ENCODE measurements at regions not wholly inside any gene's neighbourhood (a gene's known extent, or its start where the extent isn't known, plus 50 kb on each side); places are given as distances from the start of the nearest gene placed in this dataset.

DNA sequence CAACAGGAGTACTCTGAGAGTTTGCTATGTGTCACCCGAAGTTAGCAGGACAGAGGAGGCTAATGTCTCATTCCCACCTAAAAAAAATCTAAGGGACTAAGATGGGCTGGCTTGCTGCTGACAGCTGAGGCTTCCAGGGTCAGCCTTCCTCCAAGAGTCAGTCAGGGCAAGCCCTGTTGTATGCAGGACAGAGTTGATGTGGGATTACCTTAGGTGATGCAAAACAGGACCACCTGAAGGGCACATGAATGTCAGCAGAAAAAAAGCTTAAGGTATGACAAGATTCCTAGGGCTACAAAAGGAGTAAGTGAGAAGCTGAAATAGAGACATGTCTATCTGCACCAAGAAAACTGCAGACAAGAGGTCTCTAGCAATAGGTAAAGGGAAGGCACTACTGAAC, 151.5 kb downstream of the NHLRC3 start:
- TF ChIP-seq, protein P1, sequence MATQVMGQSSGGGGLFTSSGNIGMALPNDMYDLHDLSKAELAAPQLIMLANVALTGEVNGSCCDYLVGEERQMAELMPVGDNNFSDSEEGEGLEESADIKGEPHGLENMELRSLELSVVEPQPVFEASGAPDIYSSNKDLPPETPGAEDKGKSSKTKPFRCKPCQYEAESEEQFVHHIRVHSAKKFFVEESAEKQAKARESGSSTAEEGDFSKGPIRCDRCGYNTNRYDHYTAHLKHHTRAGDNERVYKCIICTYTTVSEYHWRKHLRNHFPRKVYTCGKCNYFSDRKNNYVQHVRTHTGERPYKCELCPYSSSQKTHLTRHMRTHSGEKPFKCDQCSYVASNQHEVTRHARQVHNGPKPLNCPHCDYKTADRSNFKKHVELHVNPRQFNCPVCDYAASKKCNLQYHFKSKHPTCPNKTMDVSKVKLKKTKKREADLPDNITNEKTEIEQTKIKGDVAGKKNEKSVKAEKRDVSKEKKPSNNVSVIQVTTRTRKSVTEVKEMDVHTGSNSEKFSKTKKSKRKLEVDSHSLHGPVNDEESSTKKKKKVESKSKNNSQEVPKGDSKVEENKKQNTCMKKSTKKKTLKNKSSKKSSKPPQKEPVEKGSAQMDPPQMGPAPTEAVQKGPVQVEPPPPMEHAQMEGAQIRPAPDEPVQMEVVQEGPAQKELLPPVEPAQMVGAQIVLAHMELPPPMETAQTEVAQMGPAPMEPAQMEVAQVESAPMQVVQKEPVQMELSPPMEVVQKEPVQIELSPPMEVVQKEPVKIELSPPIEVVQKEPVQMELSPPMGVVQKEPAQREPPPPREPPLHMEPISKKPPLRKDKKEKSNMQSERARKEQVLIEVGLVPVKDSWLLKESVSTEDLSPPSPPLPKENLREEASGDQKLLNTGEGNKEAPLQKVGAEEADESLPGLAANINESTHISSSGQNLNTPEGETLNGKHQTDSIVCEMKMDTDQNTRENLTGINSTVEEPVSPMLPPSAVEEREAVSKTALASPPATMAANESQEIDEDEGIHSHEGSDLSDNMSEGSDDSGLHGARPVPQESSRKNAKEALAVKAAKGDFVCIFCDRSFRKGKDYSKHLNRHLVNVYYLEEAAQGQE (IDR thresholded peaks at IDR 0.05; ENCODE audit: insufficient read depth in 1 of 2, low read depth in 2 of 2, low read length in 2 of 2) = no peak
- no peak for TF ChIP-seq TAF1 (IDR thresholded peaks at IDR 0.05; ENCODE audit: borderline replicate concordance, insufficient read depth, low read length)
- TF ChIP-seq POLR2AphosphoS5 (IDR thresholded peaks at IDR 0.05; ENCODE audit: low read depth, low read length) = no peak
- TF ChIP-seq SIN3A (IDR thresholded peaks at IDR 0.05; ENCODE audit: borderline replicate concordance, insufficient read depth, low read length) = no peak
- no peak for TF ChIP-seq FOXP2 (optimal IDR thresholded peaks at IDR 0.05; ENCODE audit: borderline replicate concordance, extremely low read depth, extremely low read length, insufficient read depth)

GRCh38 chr13:39196965-39197646, 158.8 kb downstream of the NHLRC3 start:
- no peak for TF ChIP-seq FOXP2 (optimal IDR thresholded peaks at IDR 0.05; ENCODE audit: borderline replicate concordance, extremely low read depth, extremely low read length, insufficient read depth)
- TF ChIP-seq POLR2AphosphoS5 (IDR thresholded peaks at IDR 0.05; ENCODE audit: low read depth, low read length) = no peak
- TF ChIP-seq TAF1 (IDR thresholded peaks at IDR 0.05; ENCODE audit: borderline replicate concordance, insufficient read depth, low read length) = no peak

GRCh38 chr13:39197647-39198007, 159.4 kb downstream of the NHLRC3 start:
- no peak for TF ChIP-seq POLR2AphosphoS5 (IDR thresholded peaks at IDR 0.05; ENCODE audit: low read depth, low read length)
- no peak for TF ChIP-seq TAF1 (IDR thresholded peaks at IDR 0.05; ENCODE audit: borderline replicate concordance, insufficient read depth, low read length)
- no peak for TF ChIP-seq SIN3A (IDR thresholded peaks at IDR 0.05; ENCODE audit: borderline replicate concordance, insufficient read depth, low read length)
- TF ChIP-seq, protein P1 (IDR thresholded peaks at IDR 0.05; ENCODE audit: insufficient read depth in 1 of 2, low read depth in 2 of 2, low read length in 2 of 2) = no peak
- no peak for TF ChIP-seq FOXP2 (optimal IDR thresholded peaks at IDR 0.05; ENCODE audit: borderline replicate concordance, extremely low read depth, extremely low read length, insufficient read depth)

DNA sequence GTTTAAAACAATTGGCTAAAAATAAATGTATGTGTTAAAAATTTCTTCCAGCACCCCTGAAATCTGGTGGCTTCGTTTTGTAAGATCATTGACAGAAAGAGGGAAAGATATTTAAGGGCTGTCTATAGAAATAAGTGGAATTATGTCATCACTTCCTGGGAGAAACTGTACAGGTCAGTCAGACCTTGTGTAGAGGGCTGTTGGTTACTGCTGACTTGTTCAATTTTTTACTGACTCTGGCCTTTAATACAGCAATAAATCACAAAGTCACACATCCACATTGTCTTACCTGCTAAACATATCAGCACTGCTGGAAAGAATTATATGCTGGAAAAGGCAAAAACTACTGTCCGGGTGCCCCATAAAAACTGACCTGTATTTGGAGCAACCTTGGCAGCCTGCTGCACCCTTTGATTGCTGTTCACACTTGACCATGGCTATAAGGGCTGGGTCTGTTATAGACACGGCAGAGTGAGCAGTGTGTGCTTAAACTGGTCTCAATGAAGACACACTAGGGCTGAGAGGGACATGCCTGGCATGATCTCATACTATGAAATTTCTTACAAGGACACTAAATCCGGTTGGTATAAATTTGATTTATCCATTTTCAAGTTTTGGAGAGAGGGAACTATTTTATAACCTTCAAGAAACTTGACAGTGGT, 162.1 kb downstream of the NHLRC3 start:
- TF ChIP-seq SIN3A (IDR thresholded peaks at IDR 0.05; ENCODE audit: borderline replicate concordance, insufficient read depth, low read length) (no peak), TAF1 (IDR thresholded peaks at IDR 0.05; ENCODE audit: borderline replicate concordance, insufficient read depth, low read length) (no peak), FOXP2 (optimal IDR thresholded peaks at IDR 0.05; ENCODE audit: borderline replicate concordance, extremely low read depth, extremely low read length, insufficient read depth) (no peak), POLR2AphosphoS5 (IDR thresholded peaks at IDR 0.05; ENCODE audit: low read depth, low read length) (no peak)
- TF ChIP-seq, protein P1 (IDR thresholded peaks at IDR 0.05; ENCODE audit: insufficient read depth in 1 of 2, low read depth in 2 of 2, low read length in 2 of 2) = no peak

DNA sequence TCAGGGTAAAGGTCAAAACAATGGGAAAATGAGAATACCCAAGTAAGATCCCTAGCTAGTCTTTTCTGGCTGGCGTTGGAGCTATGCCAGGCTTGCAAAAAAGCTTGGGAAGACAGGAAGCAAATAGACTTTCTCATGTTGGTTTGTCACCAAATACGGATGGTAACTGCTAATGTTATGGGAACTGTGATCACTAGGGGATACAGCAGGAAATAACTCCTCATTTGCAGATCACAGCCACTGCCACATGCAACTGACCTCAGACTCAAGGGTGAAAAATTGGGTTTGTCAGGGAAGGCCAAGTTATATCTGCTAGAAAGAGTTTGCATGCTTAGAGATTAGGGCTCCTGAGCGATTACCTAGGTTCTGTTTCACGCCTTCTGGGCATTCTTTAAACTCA, 162.9 kb downstream of the NHLRC3 start:
- TF ChIP-seq SIN3A (IDR thresholded peaks at IDR 0.05; ENCODE audit: borderline replicate concordance, insufficient read depth, low read length) = no peak
- TF ChIP-seq TAF1 (IDR thresholded peaks at IDR 0.05; ENCODE audit: borderline replicate concordance, insufficient read depth, low read length) = no peak

DNA sequence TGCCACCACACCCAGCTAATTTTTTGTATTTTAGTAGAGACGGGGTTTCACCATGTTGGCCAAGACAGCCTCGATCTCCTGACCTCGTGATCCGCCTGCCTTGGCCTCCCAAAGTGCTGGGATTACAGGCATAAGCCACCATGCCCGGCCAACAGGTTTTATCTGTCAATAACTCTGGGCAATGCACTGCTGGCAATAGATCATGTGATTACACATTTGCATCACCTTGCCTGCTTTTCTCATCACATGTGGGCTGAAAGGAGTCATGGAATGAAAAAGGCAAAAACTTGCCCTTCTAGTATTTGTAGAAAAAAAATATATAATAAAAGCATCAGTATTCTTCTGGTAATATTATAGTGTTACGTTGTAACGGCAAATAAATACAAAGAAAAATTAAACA, 164.5 kb downstream of the NHLRC3 start:
- TF ChIP-seq FOXP2 (optimal IDR thresholded peaks at IDR 0.05; ENCODE audit: borderline replicate concordance, extremely low read depth, extremely low read length, insufficient read depth) (no peak), SIN3A (IDR thresholded peaks at IDR 0.05; ENCODE audit: borderline replicate concordance, insufficient read depth, low read length) (no peak), TAF1 (IDR thresholded peaks at IDR 0.05; ENCODE audit: borderline replicate concordance, insufficient read depth, low read length) (no peak), POLR2AphosphoS5 (IDR thresholded peaks at IDR 0.05; ENCODE audit: low read depth, low read length) (no peak)
- TF ChIP-seq, protein P1 (IDR thresholded peaks at IDR 0.05; ENCODE audit: insufficient read depth in 1 of 2, low read depth in 2 of 2, low read length in 2 of 2) = no peak
